Activated CD4-positive, alpha-beta T cell treated with anti-CD3 and anti-CD28 coated beads, Interleukin-2, amount 50 U/mL, for 48 hours (primary cell): ENCODE measurements at regions not wholly inside any gene's neighbourhood (a gene's known extent, or its start where the extent isn't known, plus 50 kb on each side); places are given as distances from the start of the nearest gene placed in this dataset.

Source experiments
- DNase-seq, 2 experiments: peaks; one replicate each; pipeline ENCODE4 v3.0.0-alpha.2; 2020

DNA sequence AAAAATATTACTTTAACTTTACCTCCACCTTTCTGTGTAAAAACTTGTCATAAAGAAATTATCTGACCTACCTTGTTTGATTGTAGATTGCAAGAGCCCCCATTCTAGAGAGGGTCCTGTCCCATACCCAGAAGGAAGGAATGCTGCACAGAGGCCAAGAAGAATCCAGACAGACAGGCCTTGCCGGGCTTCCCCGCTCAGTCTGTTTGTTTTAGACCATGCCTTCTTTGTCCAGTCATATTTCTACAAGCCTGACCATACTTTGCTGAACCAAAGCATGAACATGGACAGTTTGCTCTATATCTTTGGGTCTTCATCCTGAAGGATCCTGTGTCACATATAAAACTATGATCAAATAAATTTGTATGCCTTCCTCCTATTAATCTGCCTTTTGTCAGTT lies 95.8 kb upstream of the MYCBP2 start:
- DNase-seq: no peak

GRCh38 chr13:77417897-77418296 lies 91.0 kb upstream of the MYCBP2 start:
- no peak for DNase-seq

DNA sequence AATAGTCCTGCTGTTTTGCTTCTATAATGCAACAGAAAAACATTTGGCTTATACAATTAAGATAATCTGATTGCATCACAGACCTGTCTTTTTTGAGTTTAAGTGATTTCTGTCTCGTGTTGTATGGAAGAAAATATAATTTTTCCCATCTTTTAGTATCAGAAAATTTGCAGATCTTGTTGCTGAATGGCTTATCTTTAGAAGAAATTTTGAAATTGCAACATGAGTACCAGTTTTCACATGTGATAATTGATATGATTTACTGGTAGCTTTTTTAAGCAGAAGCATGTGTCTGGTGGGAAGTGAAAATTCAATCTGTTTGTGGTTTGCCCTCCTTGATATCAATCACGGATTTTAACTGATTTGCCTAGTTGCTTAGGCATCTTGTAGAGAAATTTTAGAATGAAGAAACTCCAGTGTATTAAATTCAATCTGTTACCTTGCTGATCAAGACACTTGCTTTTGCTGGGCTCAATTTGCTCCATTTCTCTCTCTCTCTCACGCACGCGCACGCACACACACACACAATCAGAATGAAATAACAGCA lies 89.8 kb upstream of the MYCBP2 start:
- DNase-seq: no peak

- DNase-seq: no peak
Measured at GRCh38 chr13:77415253-77416071, 88.6 kb upstream of the MYCBP2 start.

- no peak for DNase-seq
Measured at GRCh38 chr13:77412860-77413259, 86.0 kb upstream of the MYCBP2 start.

GRCh38 chr13:77412116-77412635 lies 85.3 kb upstream of the MYCBP2 start:
- no peak for DNase-seq

- no peak for DNase-seq
Measured at GRCh38 chr13:77409412-77409811, 82.5 kb upstream of the MYCBP2 start.

DNA sequence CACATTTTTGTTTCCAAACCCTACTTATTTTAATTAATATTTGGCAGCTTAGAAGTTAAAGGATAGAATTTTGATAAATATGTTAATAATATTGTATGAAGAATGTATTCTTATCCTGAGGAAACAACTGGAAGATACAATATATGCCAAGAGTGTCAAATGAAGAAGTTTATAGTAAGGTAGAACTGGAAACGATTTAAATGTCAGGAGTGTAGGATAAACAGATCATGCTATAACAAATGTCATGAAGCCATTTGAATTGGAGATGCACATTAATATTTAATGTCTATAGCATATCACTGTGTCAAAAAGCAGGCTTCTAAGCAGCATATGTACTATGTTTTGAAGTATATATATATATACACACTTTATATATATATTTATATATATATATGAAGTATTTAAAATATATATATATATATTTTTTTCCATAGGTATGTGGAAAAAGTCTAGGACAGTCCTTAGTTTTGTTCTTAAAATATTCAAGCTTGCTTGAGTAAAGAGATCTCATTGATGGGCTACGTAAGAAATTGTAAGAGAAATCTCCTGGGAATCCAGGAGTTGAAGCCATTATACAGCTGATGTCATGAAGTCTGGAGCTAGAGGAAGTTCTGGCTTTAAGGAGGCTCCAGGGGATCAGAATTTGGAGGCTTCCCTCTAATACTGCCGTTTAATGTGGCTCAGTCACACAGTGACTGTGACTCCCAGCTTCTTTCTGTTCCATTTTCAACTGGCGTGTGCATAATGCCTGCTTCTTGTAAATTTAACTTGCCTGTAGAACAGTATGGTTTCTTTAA lies 79.9 kb upstream of the MYCBP2 start:
- no peak for DNase-seq

DNA sequence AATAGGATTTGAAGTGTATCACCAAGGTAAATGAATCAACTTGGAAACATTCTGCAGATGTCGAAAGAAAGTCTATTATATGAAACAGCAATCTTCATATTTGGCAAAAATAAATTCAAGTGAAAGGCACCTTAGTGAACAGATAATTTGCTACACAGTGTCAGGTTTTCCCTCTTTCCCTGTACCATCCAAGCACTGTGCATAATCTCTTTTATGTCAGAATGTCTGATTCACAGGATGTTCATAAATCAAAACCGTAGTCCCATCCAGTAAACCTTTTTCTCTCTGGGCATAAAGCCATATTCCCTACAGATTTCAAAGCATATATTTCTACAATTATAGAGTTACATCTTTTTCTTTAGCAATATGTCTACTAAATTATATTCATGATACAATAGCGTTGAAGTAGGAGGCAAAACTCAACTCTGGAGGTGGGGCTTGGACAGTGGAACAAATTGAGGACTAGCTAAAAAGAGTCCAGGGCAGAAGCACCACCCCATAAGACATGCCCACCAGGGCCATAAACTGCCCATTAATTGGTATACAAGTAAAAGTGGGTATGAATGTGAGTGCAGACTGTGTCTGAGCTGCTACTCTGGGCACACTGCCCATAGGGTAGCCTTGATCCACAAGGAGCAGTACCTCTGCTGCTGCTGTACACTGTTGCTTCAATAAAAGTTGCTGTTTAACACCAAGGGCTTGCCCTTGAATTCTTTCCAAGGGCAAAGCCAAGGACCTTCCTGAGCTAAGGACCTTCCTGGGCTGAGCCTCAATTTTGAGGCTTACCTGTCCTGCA lies 72.1 kb upstream of the MYCBP2 start:
- DNase-seq: no peak

GRCh38 chr13:77397636-77398035 lies 70.7 kb upstream of the MYCBP2 start:
- DNase-seq: no peak

- no peak for DNase-seq
Measured at GRCh38 chr13:77391475-77391874, 64.6 kb upstream of the MYCBP2 start.

DNA sequence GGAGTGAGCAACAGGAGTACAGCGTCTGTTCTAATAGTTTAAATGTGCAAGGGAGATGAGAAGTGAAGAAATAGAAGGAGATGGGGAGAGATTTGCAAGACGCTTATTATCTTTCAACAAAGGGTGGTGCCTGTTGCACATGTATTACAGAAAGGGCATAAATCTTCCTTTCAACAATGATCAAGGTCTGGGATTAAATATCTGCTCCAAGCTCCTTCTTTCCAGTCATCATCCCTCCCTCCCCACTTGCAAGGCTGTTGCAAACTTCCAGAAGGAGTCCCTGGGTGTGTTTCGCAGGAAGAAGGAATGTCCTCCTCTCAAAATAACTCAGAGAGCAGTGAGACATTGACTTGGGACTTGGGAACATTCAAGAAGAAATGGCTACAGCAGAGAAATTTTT lies 63.5 kb upstream of the MYCBP2 start:
- no peak for DNase-seq

DNA sequence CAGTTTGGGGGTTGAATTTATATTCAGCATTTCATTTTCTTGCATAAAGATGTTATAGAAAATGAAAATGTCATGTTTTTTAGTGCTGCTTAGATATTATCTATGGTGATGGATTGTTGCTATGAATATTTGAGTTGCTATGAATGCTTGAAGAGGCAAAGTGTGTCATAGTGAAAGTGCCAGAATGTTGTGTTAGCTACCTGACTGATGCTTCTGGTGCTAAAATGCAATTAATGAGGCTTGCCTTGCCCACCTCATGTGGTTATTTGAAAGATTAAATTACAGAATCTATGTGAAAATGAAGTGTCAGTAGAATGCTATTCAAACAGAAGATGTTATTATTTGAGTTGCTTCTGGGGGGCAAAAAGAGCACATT lies 62.7 kb upstream of the MYCBP2 start:
- no peak for DNase-seq

GRCh38 chr13:77388944-77389624 lies 62.2 kb upstream of the MYCBP2 start:
- DNase-seq: peak; percentile 25 to 31

DNA sequence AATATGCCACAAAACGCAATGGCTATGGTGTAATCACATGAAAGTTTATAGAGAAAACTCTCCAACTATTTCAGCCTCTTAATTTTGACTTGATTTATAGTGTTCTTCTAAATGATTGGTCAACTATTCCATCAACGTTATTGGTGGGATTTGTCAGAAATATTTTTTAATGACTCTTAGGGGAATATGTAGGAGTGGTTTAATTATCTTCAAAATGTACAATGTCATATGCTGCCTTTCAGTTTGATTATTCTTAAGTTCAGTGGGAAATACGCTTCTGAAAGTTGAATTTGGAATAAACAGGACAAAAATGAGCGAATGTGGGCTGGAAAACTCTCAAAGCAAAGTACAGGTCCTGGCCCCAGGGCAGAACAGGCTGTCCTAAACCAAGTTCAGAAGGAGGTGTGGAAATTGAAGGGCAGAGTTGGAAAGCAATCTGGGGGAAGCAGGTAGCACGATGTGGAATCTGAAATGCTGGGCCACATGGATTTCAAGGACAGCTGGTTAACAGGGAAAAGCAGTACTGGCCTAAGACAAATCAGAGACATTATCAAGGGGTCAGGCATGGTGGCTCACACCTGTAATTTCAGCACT lies 60.8 kb upstream of the MYCBP2 start:
- DNase-seq: no peak

GRCh38 chr13:77386880-77387606 lies 60.1 kb upstream of the MYCBP2 start:
- DNase-seq: no peak

DNA sequence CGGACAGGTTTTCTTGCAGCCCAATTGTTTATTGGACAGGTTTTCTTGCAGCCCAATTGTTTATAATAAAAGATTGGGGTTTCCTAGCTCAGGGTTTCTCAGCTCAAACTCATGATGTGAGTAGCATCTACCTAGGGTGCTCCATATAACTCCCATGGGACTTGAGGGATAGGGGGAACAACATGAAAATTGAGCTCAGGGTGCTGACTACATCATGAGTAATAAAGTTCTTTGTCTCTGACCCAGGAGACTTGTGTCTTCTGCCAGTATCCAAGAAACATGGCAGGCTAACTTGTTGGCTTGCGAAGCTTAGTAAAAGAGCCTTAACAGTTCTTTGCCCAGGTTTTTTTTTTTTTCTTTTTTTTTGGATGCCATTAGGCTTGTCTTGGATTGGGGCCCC lies 59.2 kb upstream of the MYCBP2 start:
- DNase-seq: no peak

GRCh38 chr13:77384999-77385398 lies 58.1 kb upstream of the MYCBP2 start:
- no peak for DNase-seq

- DNase-seq: no peak
Measured at GRCh38 chr13:77383097-77383496, 56.2 kb upstream of the MYCBP2 start.

DNA sequence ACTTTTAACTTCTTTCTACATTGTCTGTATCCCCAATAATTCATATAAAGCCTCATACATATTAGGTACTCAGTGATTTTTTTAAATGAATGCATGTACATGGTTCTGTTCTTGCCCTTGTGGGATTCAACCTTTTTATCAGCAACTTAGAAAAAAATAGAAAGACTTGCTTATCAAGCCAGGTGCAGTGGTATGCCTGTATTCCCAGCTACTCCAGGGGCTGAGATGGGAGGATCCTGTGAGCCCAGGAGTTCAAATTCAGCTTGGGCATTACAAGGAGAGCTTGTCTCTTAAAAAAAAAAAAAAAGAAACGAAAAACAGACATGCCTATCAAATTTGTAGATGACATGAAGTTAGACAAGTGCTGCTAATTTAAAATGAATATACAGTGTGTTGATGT lies 54.2 kb upstream of the MYCBP2 start:
- no peak for DNase-seq

DNA sequence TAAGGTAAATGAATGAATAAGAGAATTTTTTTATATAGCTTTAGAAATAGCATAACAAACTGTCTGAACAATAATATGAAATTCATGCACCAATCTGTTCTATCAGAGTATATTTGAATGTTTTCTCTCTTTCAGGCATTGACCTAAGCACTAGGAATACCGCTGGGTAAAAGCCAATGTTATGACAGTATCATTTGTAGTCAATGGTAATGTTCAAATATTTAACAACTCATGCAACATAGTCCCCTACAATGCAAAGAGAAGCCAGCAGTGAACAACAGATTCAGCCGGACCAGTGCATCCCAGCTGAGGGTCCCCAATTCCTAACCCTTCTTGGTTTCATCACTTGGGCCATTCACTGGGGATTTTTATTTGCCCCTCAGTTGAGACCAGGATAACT lies 52.6 kb upstream of the MYCBP2 start:
- DNase-seq: no peak
